Endometrium (tissue), 2 donors: ENCODE measurements at regions not wholly inside any gene's neighbourhood (a gene's known extent, or its start where the extent isn't known, plus 50 kb on each side); places are given as distances from the start of the nearest gene placed in this dataset.
"Not testable (repeated sequence)": the region's sequence is repeated elsewhere in the genome, so short reads cannot be mapped to it uniquely, and the experiment has no call there.

ENCODE experiments used
- FAIRE-seq: peaks from 2 replicates; lab custom pipeline; 2012; peaks lifted over from hg19 to GRCh38; lab: Jason Lieb, UNC
- donor health status: control.
- donor health status: control.

- FAIRE-seq, result no peak
These were observed 313.5 kb downstream of the MIAT start for GRCh38 chr22:26970809-26971394.

GRCh38 chr22:26972286-26972685 is 314.9 kb downstream of the MIAT start:
- FAIRE-seq, result no peak

- not testable (repeated sequence) for FAIRE-seq
These were observed 315.5 kb downstream of the MIAT start for GRCh38 chr22:26972915-26973314.

- no peak for FAIRE-seq
These were observed 316.6 kb downstream of the MIAT start for GRCh38 chr22:26974034-26974433.

- FAIRE-seq, result no peak
These were observed 317.8 kb downstream of the MIAT start for GRCh38 chr22:26974914-26975803.

GRCh38 chr22:26975865-26976264 is 318.5 kb downstream of the MIAT start:
- no peak for FAIRE-seq

- FAIRE-seq, result no peak
These were observed 320.5 kb downstream of the MIAT start for GRCh38 chr22:26977741-26978376.

GRCh38 chr22:26979294-26979693 is 321.9 kb downstream of the MIAT start:
- FAIRE-seq, result no peak

GRCh38 chr22:26981111-26981510 is 323.7 kb downstream of the MIAT start:
- FAIRE-seq, result no peak

GRCh38 chr22:26981541-26981940 is 324.2 kb downstream of the MIAT start:
- no peak for FAIRE-seq

GRCh38 chr22:26983311-26983710 is 325.9 kb downstream of the MIAT start:
- no peak for FAIRE-seq

- no peak for FAIRE-seq
These were observed 327.8 kb downstream of the MIAT start for GRCh38 chr22:26985206-26985605.

GRCh38 chr22:26985931-26986782 is 328.8 kb downstream of the MIAT start:
- no peak for FAIRE-seq

GRCh38 chr22:26986884-26987283 is 329.5 kb downstream of the MIAT start:
- FAIRE-seq, result no peak

- FAIRE-seq, result no peak
These were observed 333.3 kb downstream of the MIAT start for GRCh38 chr22:26990503-26991189.

- no peak for FAIRE-seq
These were observed 335.2 kb downstream of the MIAT start for GRCh38 chr22:26992556-26992955.

- FAIRE-seq, result no peak
These were observed 336.5 kb downstream of the MIAT start for GRCh38 chr22:26993886-26994285.

GRCh38 chr22:26994801-26995200 is 337.4 kb downstream of the MIAT start:
- no peak for FAIRE-seq

- FAIRE-seq, result no peak
These were observed 337.8 kb downstream of the MIAT start for GRCh38 chr22:26995235-26995634.

- FAIRE-seq, result no peak
These were observed 338.8 kb downstream of the MIAT start for GRCh38 chr22:26996154-26996553.

- no peak for FAIRE-seq
These were observed 340.7 kb downstream of the MIAT start for GRCh38 chr22:26998129-26998528.

GRCh38 chr22:26998716-26999115 is 341.3 kb downstream of the MIAT start:
- no peak for FAIRE-seq
